GM23248 (cell line): ENCODE measurements at regions not wholly inside any gene's neighbourhood (a gene's known extent, or its start where the extent isn't known, plus 50 kb on each side); places are given as distances from the start of the nearest gene placed in this dataset.

Experiments used
- DNase-seq: peaks from one replicate; pipeline ENCODE4 v3.0.0-alpha.2; 2015
- H2AFZ ChIP-seq: fragments of 200-600 bp; sonication (generic); 2 replicates; pipeline ENCODE4 v1.6.1; 2016; ENCODE audit warnings: antibody characterized with exemption
- H3F3A ChIP-seq: fragments of 200-600 bp; sonication (generic); 2 replicates; pipeline ENCODE4 v1.6.1; 2016; ENCODE audit warnings: mild to moderate bottlenecking, antibody characterized with exemption, mixed run types; ENCODE audit not compliant: insufficient read depth
- H3K27ac ChIP-seq: fragments of 200-600 bp; sonication (generic); 2 replicates; pipeline ENCODE4 v1.5.1; 2016; ENCODE audit warnings: mild to moderate bottlenecking
- H3K27me3 ChIP-seq: fragments of 200-600 bp; sonication (generic); replicated peaks from 2 replicates; pipeline ENCODE4 v1.6.1; 2016; ENCODE audit warnings: mild to moderate bottlenecking; ENCODE audit not compliant: insufficient read depth
- H3K36me3 ChIP-seq: fragments of 200-600 bp; sonication (generic); 2 replicates; pipeline ENCODE4 v1.6.1; 2016; ENCODE audit warnings: low read depth, mild to moderate bottlenecking
- H3K4me1 ChIP-seq: fragments of 200-600 bp; sonication (generic); 2 replicates; pipeline ENCODE4 v1.6.1; 2016; ENCODE audit warnings: mild to moderate bottlenecking; ENCODE audit not compliant: insufficient read depth
- H3K4me2 ChIP-seq: fragments of 200-600 bp; sonication (generic); one replicate; pipeline ENCODE4 v1.6.1; 2016; ENCODE audit warnings: mild to moderate bottlenecking; ENCODE audit not compliant: unreplicated experiment
- H3K4me3 ChIP-seq: fragments of 200-600 bp; sonication (generic); 2 replicates; pipeline ENCODE4 v1.5.1; 2016; ENCODE audit warnings: mild to moderate bottlenecking
- H3K79me2 ChIP-seq: fragments of 200-600 bp; sonication (generic); 2 replicates; pipeline ENCODE4 v1.6.1; 2016; ENCODE audit warnings: mild to moderate bottlenecking; ENCODE audit not compliant: insufficient read depth
- H3K9ac ChIP-seq: fragments of 200-600 bp; sonication (generic); 2 replicates; pipeline ENCODE4 v1.6.1; 2016; ENCODE audit warnings: mild to moderate bottlenecking
- H3K9me2 ChIP-seq: fragments of 200-600 bp; sonication (generic); 2 replicates; pipeline ENCODE4 v1.6.1; 2016; ENCODE audit warnings: mixed run types, mild to moderate bottlenecking, moderate library complexity; ENCODE audit not compliant: insufficient read depth
- H3K9me3 ChIP-seq: fragments of 200-600 bp; sonication (generic); one replicate; pipeline ENCODE4 v1.6.1; 2017; ENCODE audit warnings: low read depth
- H4K20me1 ChIP-seq: fragments of 200-600 bp; sonication (generic); 2 replicates; pipeline ENCODE4 v1.6.0; 2016; ENCODE audit not compliant: insufficient read depth
- EZH2 ChIP-seq: fragments of 200-600 bp; sonication (generic); IDR thresholded peaks from 2 replicates; pipeline ENCODE4 v1.6.1; 2018; ENCODE audit warnings: antibody characterized with exemption, mild to moderate bottlenecking; ENCODE audit not compliant: insufficient read depth, poor library complexity, severe bottlenecking
- EZH2phosphoT487 ChIP-seq: fragments of 200-600 bp; sonication (generic); IDR thresholded peaks from 2 replicates; pipeline ENCODE4 v1.6.1; 2018; ENCODE audit warnings: antibody characterized with exemption, moderate library complexity, mild to moderate bottlenecking, low read depth; ENCODE audit not compliant: insufficient read depth
- WGBS, 2 experiments: methylation state at CpG; one replicate each; pipeline ENCODE4 v1.1.6; 2015 to 2017; ENCODE audit warnings: low lambda C conversion rate in 2 of 2, low coverage in 1 of 2; ENCODE audit errors: missing lambda C conversion rate in 2 of 2; 5-methylcytosine and 5-hydroxymethylcytosine counted together
- in situ Hi-C: fragments of 300-500 bp; cut with MboI; formaldehyde crosslinking; loops from 2 replicates; pipeline ENCODE4 v1.15.0; 2020

GRCh38 chr5:17340819-17341218 lies 123.4 kb downstream of the BASP1 start:
- 78% methylated on average over 1 of the region's 1 CpG for WGBS, 2 experiments
- H3K27ac ChIP-seq: no peak overlapping the region
- H3K9ac ChIP-seq: no peak overlapping the region
- no peaks in the 10 kb centered on the region for H3F3A ChIP-seq
- no peak overlapping the region for H3K4me2 ChIP-seq
- H3K4me1 ChIP-seq: 0 out of 2 replicates have a peak, but pooled peaks cover 4% of the 10 kb centered on the region
- no peaks in the 10 kb centered on the region for H3K36me3 ChIP-seq
- in situ Hi-C loops: no loop called here
- H2AFZ ChIP-seq: no peak overlapping the region
- no peaks in the 10 kb centered on the region for H3K27me3 ChIP-seq
- no peak for DNase-seq
- H3K9me2 ChIP-seq: no peaks in the 10 kb centered on the region
- H3K4me3 ChIP-seq: no peak overlapping the region
- H4K20me1 ChIP-seq: no peaks in the 10 kb centered on the region
- H3K79me2 ChIP-seq: no peaks in the 10 kb centered on the region
- TF ChIP-seq EZH2phosphoT487 (no peak), EZH2 (no peak)
- H3K9me3 ChIP-seq: no peaks in the 10 kb centered on the region

- WGBS, 2 experiments: 26 to 28% methylated on average over 2 of the region's 2 CpGs
- Histone ChIP-seq H3K4me2 (no peak overlapping the region), H2AFZ (0 out of 2 replicates have a peak overlapping the region, but pooled peaks have one; percentile 47)
These were observed 126.2 kb downstream of the BASP1 start for GRCh38 chr5:17343675-17344074.

DNA sequence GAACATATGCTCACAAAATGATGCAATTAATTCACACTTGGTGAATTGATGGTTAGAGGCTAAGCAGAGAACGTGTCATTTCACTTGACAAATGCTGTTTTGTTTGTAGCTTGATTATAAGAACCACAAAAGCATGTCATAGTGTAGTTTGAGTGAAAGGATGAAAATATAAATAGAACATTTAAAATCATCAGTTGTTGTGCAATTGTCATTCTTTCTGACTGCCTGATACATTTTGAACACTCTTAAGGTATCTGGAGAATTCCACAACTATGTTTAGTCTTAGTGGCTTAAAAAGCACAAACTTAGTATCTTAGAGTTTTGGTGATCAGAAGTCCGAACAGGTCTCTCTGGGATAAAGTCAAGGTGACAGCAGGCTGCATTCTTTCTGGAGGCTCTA lies 129.4 kb downstream of the BASP1 start:
- no peaks in the 10 kb centered on the region for H3K27me3 ChIP-seq
- H3K4me1 ChIP-seq: 0 out of 2 replicates have a peak, but pooled peaks cover 11% of the 10 kb centered on the region
- H3K27ac ChIP-seq: no peak overlapping the region
- in situ Hi-C loops: no loop called here
- H3F3A ChIP-seq: no peaks in the 10 kb centered on the region; the same call in 1 of the 2 replicates
- WGBS, 2 experiments: 57 to 63% methylated on average over 2 of the region's 2 CpGs
- no peaks in the 10 kb centered on the region for H3K36me3 ChIP-seq
- H3K9ac ChIP-seq: no peak overlapping the region
- H4K20me1 ChIP-seq: no peaks in the 10 kb centered on the region
- no peak overlapping the region for H3K4me2 ChIP-seq
- no peaks in the 10 kb centered on the region for H3K79me2 ChIP-seq
- TF ChIP-seq EZH2 (no peak), EZH2phosphoT487 (no peak)
- H3K9me2 ChIP-seq: no peaks in the 10 kb centered on the region
- no peak overlapping the region for H3K4me3 ChIP-seq
- no peaks in the 10 kb centered on the region for H3K9me3 ChIP-seq
- no peak overlapping the region for H2AFZ ChIP-seq
- peak; percentile 11 for DNase-seq

More at GRCh38 chr5:17343675-17344074, 126.2 kb downstream of the BASP1 start:
- no peaks in the 10 kb centered on the region for H3K36me3 ChIP-seq
- in situ Hi-C loops: no loop called here
- peak; percentile 79 for DNase-seq
- no peaks in the 10 kb centered on the region for H4K20me1 ChIP-seq
- no peaks in the 10 kb centered on the region; the same call in 1 of the 2 replicates for H3F3A ChIP-seq
- H3K27ac ChIP-seq: no peak overlapping the region
- H3K9me2 ChIP-seq: no peaks in the 10 kb centered on the region
- no peak overlapping the region for H3K4me3 ChIP-seq
- H3K9me3 ChIP-seq: no peaks in the 10 kb centered on the region
- H3K4me1 ChIP-seq: 0 out of 2 replicates have a peak, but pooled peaks cover 11% of the 10 kb centered on the region
- no peaks in the 10 kb centered on the region for H3K27me3 ChIP-seq
- H3K79me2 ChIP-seq: no peaks in the 10 kb centered on the region
- TF ChIP-seq EZH2 (no peak), EZH2phosphoT487 (no peak)
- H3K9ac ChIP-seq: peak overlapping the region; percentile 31; the same call in 1 of the 2 replicates

DNA sequence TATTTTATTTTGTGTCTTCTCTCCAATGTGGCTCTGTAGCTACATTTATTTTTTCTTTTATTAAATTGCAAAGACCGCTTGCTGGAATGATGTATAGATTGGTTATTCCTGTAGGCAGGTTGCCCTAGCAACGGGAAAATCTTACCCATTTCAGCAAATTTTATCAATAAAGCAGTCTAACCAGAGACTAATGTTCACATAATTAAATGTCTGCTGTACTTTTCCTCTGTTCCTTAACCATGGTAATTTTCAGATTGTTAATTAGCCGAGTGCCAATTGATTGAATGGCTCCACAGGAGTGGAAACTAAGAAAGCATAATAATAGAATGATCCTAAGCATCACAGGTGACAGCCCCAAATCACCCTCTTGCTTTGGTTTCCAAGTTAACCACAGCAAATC lies 134.8 kb downstream of the BASP1 start:
- Histone ChIP-seq H3K4me3 (no peak overlapping the region), H3K27me3 (no peaks in the 10 kb centered on the region), H3K4me1 (0 out of 2 replicates have a peak, but pooled peaks cover under 1% of the 10 kb centered on the region), H3K9ac (no peak overlapping the region), H3K36me3 (no peaks in the 10 kb centered on the region), H3K27ac (no peak overlapping the region), H3K79me2 (no peaks in the 10 kb centered on the region), H4K20me1 (no peaks in the 10 kb centered on the region), H3K4me2 (no peak overlapping the region), H2AFZ (no peak overlapping the region), H3K9me2 (no peaks in the 10 kb centered on the region), H3K9me3 (no peaks in the 10 kb centered on the region), H3F3A (no peaks in the 10 kb centered on the region)
- in situ Hi-C loops: no loop called here
- no peak for TF ChIP-seq EZH2phosphoT487
- no peak for TF ChIP-seq EZH2
- DNase-seq: no peak
- WGBS, 2 experiments: 70 to 72% methylated on average over 3 of the region's 3 CpGs
